Erythroblast (primary cell): ENCODE measurements at regions not wholly inside any gene's neighbourhood (a gene's known extent, or its start where the extent isn't known, plus 50 kb on each side); places are given as distances from the start of the nearest gene placed in this dataset.

Experiments used
- GATA1 ChIP-seq: IDR thresholded peaks from 2 replicates; pipeline ENCODE4 v1.6.1; 2011; ENCODE audit warnings: low read depth, mild to moderate bottlenecking, control low read depth, low read length, moderate library complexity
- POLR2A ChIP-seq: IDR thresholded peaks from 2 replicates; pipeline ENCODE4 v1.6.1; 2011; ENCODE audit warnings: mild to moderate bottlenecking, low read length

GRCh38 chr7:136034132-136034531, 57.0 kb upstream of the MTPN start:
- TF ChIP-seq POLR2A (no peak), GATA1 (no peak)
